ENCODE measurements at regions not wholly inside any gene's neighbourhood (a gene's known extent, or its start where the extent isn't known, plus 50 kb on each side); places are given as distances from the start of the nearest gene placed in this dataset.

GRCh38 chr18:22871809-22872525 lies 61.2 kb upstream of the RBBP8 start:
- H4K91ac ChIP-seq (ENCODE audit: low read length), result no peak overlapping the region
- no peak overlapping the region for H2BK5ac ChIP-seq (ENCODE audit: low read depth, low read length, poor library complexity, severe bottlenecking)

GRCh38 chr18:22872900-22873537 lies 60.1 kb upstream of the RBBP8 start:
- Histone ChIP-seq H3K4me3 (ENCODE audit: insufficient read depth in 1 of 2, low read depth in 1 of 2, low read length in 2 of 2) (peak overlapping the region in 1 of 2 experiments; percentile 67), H3K79me1 (replicated peaks; ENCODE audit: low read length, poor library complexity, severe bottlenecking) (no peaks in the 10 kb centered on the region), H2AK5ac (ENCODE audit: low read length, severe bottlenecking) (no peak overlapping the region), H3K36me3 (ENCODE audit: control insufficient read depth in 1 of 2, insufficient read depth in 2 of 2, low read depth in 1 of 2, low read length in 2 of 2) (no peaks in the 10 kb centered on the region), H2AFZ (ENCODE audit: low read depth, low read length) (no peak overlapping the region), H4K91ac (ENCODE audit: low read length) (no peak overlapping the region), H3K4ac (ENCODE audit: low read depth in 1 of 2, low read length in 2 of 2) (no peak overlapping the region), H3K18ac (ENCODE audit: low read depth in 1 of 2, low read length in 2 of 2) (no peak overlapping the region), H3K27me3 (ENCODE audit: control insufficient read depth in 1 of 2, insufficient read depth in 1 of 2, low read length in 2 of 2) (no peaks in the 10 kb centered on the region), H3K27ac (ENCODE audit: low read length, poor library complexity, severe bottlenecking) (no peak overlapping the region), H3K14ac (ENCODE audit: low read length in 2 of 2) (no peak overlapping the region), H2BK5ac (ENCODE audit: low read depth, low read length, poor library complexity, severe bottlenecking) (no peak overlapping the region), H3K9me3 (ENCODE audit: control insufficient read depth, low read length) (no peaks in the 10 kb centered on the region), H3K9ac (ENCODE audit: low read length) (peak overlapping the region; percentile 70), H4K8ac (ENCODE audit: low read length) (no peak overlapping the region), H3K4me1 (ENCODE audit: control insufficient read depth, insufficient read depth, low read depth, low read length) (peaks cover 6% of the 10 kb centered on the region), H3K23ac (ENCODE audit: low read length in 2 of 2) (no peak overlapping the region), H2BK12ac (ENCODE audit: low read length in 2 of 2) (no peak overlapping the region), H2BK15ac (ENCODE audit: low read depth, poor library complexity, severe bottlenecking) (no peak overlapping the region), H3K4me2 (ENCODE audit: low read length, poor library complexity, severe bottlenecking) (no peak overlapping the region), H2BK120ac (ENCODE audit: low read depth, low read length) (no peak overlapping the region)
- DNase-seq, result peak; percentile 13
- WGBS, result 77% methylated on average over 7 of the region's 8 CpGs

More at GRCh38 chr18:22871809-22872525, 61.2 kb upstream of the RBBP8 start:
- Histone ChIP-seq H3K9me3 (ENCODE audit: control insufficient read depth, low read length) (no peaks in the 10 kb centered on the region), H3K4me3 (ENCODE audit: insufficient read depth in 1 of 2, low read depth in 1 of 2, low read length in 2 of 2) (no peak overlapping the region), H2AFZ (ENCODE audit: low read depth, low read length) (no peak overlapping the region), H2BK120ac (ENCODE audit: low read depth, low read length) (no peak overlapping the region), H3K36me3 (ENCODE audit: control insufficient read depth in 1 of 2, insufficient read depth in 2 of 2, low read depth in 1 of 2, low read length in 2 of 2) (no peaks in the 10 kb centered on the region), H3K4ac (ENCODE audit: low read depth in 1 of 2, low read length in 2 of 2) (no peak overlapping the region), H3K9ac (ENCODE audit: low read length) (no peak overlapping the region), H3K4me2 (ENCODE audit: low read length, poor library complexity, severe bottlenecking) (no peak overlapping the region), H3K4me1 (ENCODE audit: control insufficient read depth, insufficient read depth, low read depth, low read length) (peaks cover 6% of the 10 kb centered on the region), H3K23ac (ENCODE audit: low read length in 2 of 2) (no peak overlapping the region), H4K8ac (ENCODE audit: low read length) (no peak overlapping the region), H3K14ac (ENCODE audit: low read length in 2 of 2) (no peak overlapping the region), H2BK15ac (ENCODE audit: low read depth, poor library complexity, severe bottlenecking) (no peak overlapping the region), H3K27me3 (ENCODE audit: control insufficient read depth in 1 of 2, insufficient read depth in 1 of 2, low read length in 2 of 2) (no peaks in the 10 kb centered on the region), H3K79me1 (replicated peaks; ENCODE audit: low read length, poor library complexity, severe bottlenecking) (no peaks in the 10 kb centered on the region), H2BK12ac (ENCODE audit: low read length in 2 of 2) (no peak overlapping the region), H3K18ac (ENCODE audit: low read depth in 1 of 2, low read length in 2 of 2) (no peak overlapping the region), H2AK5ac (ENCODE audit: low read length, severe bottlenecking) (no peak overlapping the region), H3K27ac (ENCODE audit: low read length, poor library complexity, severe bottlenecking) (no peak overlapping the region)
- WGBS, result 94% methylated on average over 1 of the region's 1 CpG
- no peak for DNase-seq

GRCh38 chr18:22879293-22879692 lies 53.8 kb upstream of the RBBP8 start:
- H3K4me3 ChIP-seq (ENCODE audit: insufficient read depth in 1 of 2, low read depth in 1 of 2, low read length in 2 of 2), result no peak overlapping the region
- no peak overlapping the region for H2BK12ac ChIP-seq (ENCODE audit: low read length in 2 of 2)
- no peaks in the 10 kb centered on the region for H3K36me3 ChIP-seq (ENCODE audit: control insufficient read depth in 1 of 2, insufficient read depth in 2 of 2, low read depth in 1 of 2, low read length in 2 of 2)
- no peak overlapping the region for H3K4ac ChIP-seq (ENCODE audit: low read depth in 1 of 2, low read length in 2 of 2)
- H3K18ac ChIP-seq (ENCODE audit: low read depth in 1 of 2, low read length in 2 of 2), result no peak overlapping the region
- no peaks in the 10 kb centered on the region for H3K79me1 ChIP-seq (replicated peaks; ENCODE audit: low read length, poor library complexity, severe bottlenecking)
- H3K23ac ChIP-seq (ENCODE audit: low read length in 2 of 2), result no peak overlapping the region
- H3K9me3 ChIP-seq (ENCODE audit: control insufficient read depth, low read length), result no peaks in the 10 kb centered on the region
- DNase-seq, result no peak
- no peak overlapping the region for H3K27ac ChIP-seq (ENCODE audit: low read length, poor library complexity, severe bottlenecking)
- H3K27me3 ChIP-seq (ENCODE audit: control insufficient read depth in 1 of 2, insufficient read depth in 1 of 2, low read length in 2 of 2), result no peaks in the 10 kb centered on the region
- H4K91ac ChIP-seq (ENCODE audit: low read length), result no peak overlapping the region
- H2BK5ac ChIP-seq (ENCODE audit: low read depth, low read length, poor library complexity, severe bottlenecking), result no peak overlapping the region
- no peak overlapping the region for H2AK5ac ChIP-seq (ENCODE audit: low read length, severe bottlenecking)
- no peak overlapping the region for H2BK120ac ChIP-seq (ENCODE audit: low read depth, low read length)
- no peak overlapping the region for H2AFZ ChIP-seq (ENCODE audit: low read depth, low read length)
- H3K9ac ChIP-seq (ENCODE audit: low read length), result no peak overlapping the region
- WGBS, result 92% methylated on average over 1 of the region's 3 CpGs
- H3K14ac ChIP-seq (ENCODE audit: low read length in 2 of 2), result no peak overlapping the region
- H2BK15ac ChIP-seq (ENCODE audit: low read depth, poor library complexity, severe bottlenecking), result no peak overlapping the region
- H3K4me2 ChIP-seq (ENCODE audit: low read length, poor library complexity, severe bottlenecking), result no peak overlapping the region
- H3K4me1 ChIP-seq (ENCODE audit: control insufficient read depth, insufficient read depth, low read depth, low read length), result no peaks in the 10 kb centered on the region
- H4K8ac ChIP-seq (ENCODE audit: low read length), result no peak overlapping the region

- DNase-seq, result no peak
- Histone ChIP-seq H2BK12ac (ENCODE audit: low read length in 2 of 2) (no peak overlapping the region), H2BK120ac (ENCODE audit: low read depth, low read length) (no peak overlapping the region), H2AK5ac (ENCODE audit: low read length, severe bottlenecking) (no peak overlapping the region), H3K18ac (ENCODE audit: low read depth in 1 of 2, low read length in 2 of 2) (no peak overlapping the region), H3K4me2 (ENCODE audit: low read length, poor library complexity, severe bottlenecking) (no peak overlapping the region), H3K79me1 (replicated peaks; ENCODE audit: low read length, poor library complexity, severe bottlenecking) (no peaks in the 10 kb centered on the region), H3K4ac (ENCODE audit: low read depth in 1 of 2, low read length in 2 of 2) (no peak overlapping the region), H3K4me3 (ENCODE audit: insufficient read depth in 1 of 2, low read depth in 1 of 2, low read length in 2 of 2) (no peak overlapping the region), H2AFZ (ENCODE audit: low read depth, low read length) (no peak overlapping the region), H3K9me3 (ENCODE audit: control insufficient read depth, low read length) (no peaks in the 10 kb centered on the region), H2BK5ac (ENCODE audit: low read depth, low read length, poor library complexity, severe bottlenecking) (no peak overlapping the region), H3K36me3 (ENCODE audit: control insufficient read depth in 1 of 2, insufficient read depth in 2 of 2, low read depth in 1 of 2, low read length in 2 of 2) (no peaks in the 10 kb centered on the region), H4K8ac (ENCODE audit: low read length) (no peak overlapping the region), H4K91ac (ENCODE audit: low read length) (no peak overlapping the region), H3K27me3 (ENCODE audit: control insufficient read depth in 1 of 2, insufficient read depth in 1 of 2, low read length in 2 of 2) (no peaks in the 10 kb centered on the region), H3K4me1 (ENCODE audit: control insufficient read depth, insufficient read depth, low read depth, low read length) (no peaks in the 10 kb centered on the region), H3K14ac (ENCODE audit: low read length in 2 of 2) (no peak overlapping the region), H3K27ac (ENCODE audit: low read length, poor library complexity, severe bottlenecking) (no peak overlapping the region), H3K23ac (ENCODE audit: low read length in 2 of 2) (no peak overlapping the region), H3K9ac (ENCODE audit: low read length) (no peak overlapping the region), H2BK15ac (ENCODE audit: low read depth, poor library complexity, severe bottlenecking) (no peak overlapping the region)
Measured at GRCh38 chr18:22882084-22882483, 51.0 kb upstream of the RBBP8 start.

Measured in mesenchymal stem cell (in vitro differentiated cells and primary cell).